SW480 (cell line): ENCODE measurements at regions not wholly inside any gene's neighbourhood (a gene's known extent, or its start where the extent isn't known, plus 50 kb on each side); places are given as distances from the start of the nearest gene placed in this dataset.

Source experiments
- DNase-seq: peaks from one replicate; pipeline ENCODE4 v3.0.0-alpha.2; 2016; ENCODE audit warnings: low spot score

GRCh38 chr4:63632858-63633257 lies 776.4 kb downstream of the TECRL start:
- no peak for DNase-seq

DNA sequence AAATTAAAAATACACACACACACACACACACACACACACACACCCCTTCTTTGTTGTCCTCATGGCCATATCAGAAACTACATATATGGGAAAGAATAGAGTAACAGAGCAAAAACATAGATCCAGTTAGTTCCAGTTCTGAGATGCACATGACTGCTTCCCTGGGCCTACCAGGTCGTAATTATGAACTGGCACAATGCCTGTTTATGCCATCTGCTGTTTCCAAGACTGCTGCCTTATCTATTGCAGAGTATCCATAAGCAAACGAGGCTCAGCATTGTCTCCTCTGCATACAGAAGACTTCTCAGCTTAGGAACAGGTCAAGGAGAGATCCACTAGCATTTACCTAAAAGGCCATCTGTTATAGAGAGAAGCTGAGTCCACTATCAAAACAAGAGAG lies 789.0 kb downstream of the TECRL start:
- DNase-seq: no peak

- DNase-seq: no peak
These were observed 789.5 kb downstream of the TECRL start for GRCh38 chr4:63619771-63620170.

- no peak for DNase-seq
These were observed 790.1 kb downstream of the TECRL start for GRCh38 chr4:63618883-63619718.

GRCh38 chr4:63607169-63607872 lies 801.9 kb downstream of the TECRL start:
- no peak for DNase-seq

DNA sequence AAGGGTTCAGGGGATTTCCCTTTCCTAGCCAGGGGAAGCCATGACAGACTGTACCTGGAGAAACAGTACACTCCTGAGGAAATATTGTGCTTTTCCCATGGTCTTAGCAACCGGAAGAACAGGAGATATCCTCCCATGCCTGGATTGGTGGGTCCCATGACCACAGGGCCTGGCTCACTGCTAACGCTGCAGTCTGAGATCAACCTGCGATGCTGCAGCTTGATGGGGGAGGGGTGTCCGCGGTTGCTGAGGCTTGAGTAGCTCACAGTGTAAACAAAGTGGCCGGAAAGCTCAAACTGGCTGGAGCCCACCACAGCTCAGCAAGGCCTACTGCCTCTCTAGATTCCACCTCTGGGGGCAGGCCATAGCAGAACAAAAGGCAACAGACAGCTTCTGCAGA lies 819.5 kb downstream of the TECRL start:
- no peak for DNase-seq

DNA sequence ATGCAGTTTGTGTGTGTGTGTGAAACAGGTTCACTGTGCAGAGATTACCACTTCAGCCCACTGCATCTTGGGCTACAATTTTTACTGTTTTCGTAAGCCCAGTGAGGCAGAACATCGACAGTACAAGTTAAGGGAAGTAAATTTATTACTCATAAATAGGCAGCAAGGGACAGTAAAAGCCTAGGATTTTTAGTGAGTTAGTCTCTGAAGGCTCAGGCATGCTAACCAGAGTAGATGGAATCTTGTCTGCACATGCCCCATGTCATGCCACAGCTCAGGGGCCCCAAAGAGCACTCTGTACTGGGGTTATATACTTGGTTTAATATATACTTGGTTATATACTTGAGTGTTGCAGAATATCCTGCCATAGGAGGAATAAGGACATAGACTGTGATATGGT lies 825.7 kb downstream of the TECRL start:
- no peak for DNase-seq

DNA sequence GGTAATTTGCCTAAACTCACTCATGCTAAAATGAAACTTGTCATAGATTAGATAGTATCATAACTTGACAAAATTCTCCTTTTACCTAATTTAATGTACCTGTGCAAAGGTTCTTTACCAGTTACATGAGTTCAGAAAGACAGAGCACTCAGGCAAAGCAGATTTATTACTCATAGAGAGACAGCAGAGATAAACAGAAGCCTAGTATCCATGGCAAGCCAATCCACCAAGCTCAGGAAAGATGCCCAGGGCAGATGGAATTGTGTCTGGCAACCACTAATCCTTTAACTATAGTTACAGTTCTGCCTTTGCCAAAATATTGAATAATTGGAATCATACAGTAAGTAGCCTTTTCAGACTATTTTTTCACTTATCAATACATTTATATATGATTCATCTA lies 826.2 kb downstream of the TECRL start:
- DNase-seq: no peak

DNA sequence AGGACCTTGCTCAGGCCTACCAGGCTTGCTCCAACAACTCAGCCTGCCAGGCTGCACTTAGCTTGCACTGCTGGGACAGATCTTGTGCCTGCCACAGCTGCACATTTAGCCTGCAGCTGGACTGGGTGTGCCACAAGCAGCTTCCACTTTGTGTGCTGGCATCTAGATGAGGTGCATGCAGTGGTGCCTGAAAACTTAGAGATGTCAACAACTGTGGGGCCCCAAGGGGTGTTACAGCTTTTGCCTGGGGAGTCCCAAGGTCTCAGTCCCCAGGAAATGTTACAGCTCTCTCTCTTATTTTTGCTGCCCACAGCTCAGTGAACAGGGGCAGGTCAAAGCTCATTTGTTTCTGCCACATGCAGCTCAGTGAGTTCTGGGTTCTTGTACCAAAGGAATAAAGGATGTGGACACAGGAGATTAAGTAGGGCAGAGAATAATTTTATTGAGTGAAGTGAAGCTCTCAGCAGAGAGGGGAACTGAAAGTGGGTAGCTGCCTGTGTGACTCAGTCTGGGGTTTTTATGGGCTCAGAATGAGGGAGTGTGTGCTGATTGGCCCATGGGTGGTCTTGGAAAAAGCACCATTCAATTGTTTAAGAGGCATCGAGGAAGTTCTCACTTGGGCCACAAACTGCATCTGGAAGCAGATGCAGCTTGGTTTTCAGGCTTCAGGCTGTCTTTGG lies 828.3 kb downstream of the TECRL start:
- DNase-seq: no peak

DNA sequence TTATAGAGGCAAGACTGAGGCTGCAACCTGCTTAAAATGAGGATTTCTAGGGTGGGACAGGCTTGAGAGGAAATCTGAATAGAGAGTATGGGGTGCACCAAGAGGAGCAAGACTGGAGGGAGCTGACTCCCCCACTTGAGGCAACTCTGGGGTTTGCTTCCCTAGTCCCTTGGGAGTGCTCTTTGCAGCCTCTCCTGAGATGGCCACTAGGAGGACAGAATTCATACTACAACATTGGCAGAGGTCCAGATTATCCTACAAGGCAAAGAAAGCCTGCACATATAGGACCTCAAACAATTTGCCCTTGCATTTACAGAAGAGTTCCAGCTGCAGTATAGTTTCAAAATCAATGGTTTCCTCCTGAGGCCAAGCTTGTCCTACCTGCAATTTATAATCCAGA lies 830.9 kb downstream of the TECRL start:
- no peak for DNase-seq

DNA sequence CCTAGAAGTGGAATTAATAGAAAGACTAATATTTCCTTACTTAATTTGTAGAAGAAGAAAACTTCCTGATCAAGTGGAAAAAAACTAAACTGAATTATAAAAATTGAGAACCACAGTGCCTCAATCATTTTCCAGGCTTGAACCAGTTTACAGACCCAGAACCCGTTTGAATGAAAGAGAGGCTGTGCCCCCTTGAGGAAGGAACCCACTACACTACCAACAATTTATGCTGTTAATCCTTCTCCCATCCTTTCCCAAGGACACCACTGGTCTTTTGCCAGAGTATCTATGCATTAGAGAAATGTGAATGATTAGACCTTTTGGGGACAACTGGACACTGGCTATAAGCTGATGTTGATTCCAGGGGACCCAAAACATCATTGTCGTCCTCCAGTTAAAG lies 842.6 kb downstream of the TECRL start:
- DNase-seq: no peak

- DNase-seq: no peak
These were observed 845.8 kb downstream of the TECRL start for GRCh38 chr4:63563288-63564014.

DNA sequence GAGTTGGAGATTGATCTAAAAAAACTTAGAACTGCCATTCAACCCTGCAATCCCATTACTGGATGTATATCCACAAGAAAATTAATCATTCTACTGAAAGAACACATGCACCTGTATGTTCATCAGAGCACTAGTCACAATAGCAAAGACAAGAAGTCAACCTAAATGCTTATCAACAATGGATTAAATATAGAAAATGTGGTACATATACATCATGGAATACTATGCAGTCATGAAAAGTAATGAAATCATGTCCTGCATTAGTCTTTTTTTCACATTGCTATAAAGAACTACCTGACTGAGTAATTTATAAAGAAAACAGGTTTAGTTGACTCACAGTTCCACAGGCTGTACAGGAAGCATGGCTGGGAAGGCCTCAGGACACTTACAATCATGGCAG lies 850.5 kb downstream of the TECRL start:
- no peak for DNase-seq

- DNase-seq: no peak
These were observed 852.9 kb downstream of the TECRL start for GRCh38 chr4:63556332-63556731.

- DNase-seq: no peak
These were observed 856.1 kb downstream of the TECRL start for GRCh38 chr4:63553123-63553522.

GRCh38 chr4:63541828-63542227 lies 867.4 kb downstream of the TECRL start:
- no peak for DNase-seq

DNA sequence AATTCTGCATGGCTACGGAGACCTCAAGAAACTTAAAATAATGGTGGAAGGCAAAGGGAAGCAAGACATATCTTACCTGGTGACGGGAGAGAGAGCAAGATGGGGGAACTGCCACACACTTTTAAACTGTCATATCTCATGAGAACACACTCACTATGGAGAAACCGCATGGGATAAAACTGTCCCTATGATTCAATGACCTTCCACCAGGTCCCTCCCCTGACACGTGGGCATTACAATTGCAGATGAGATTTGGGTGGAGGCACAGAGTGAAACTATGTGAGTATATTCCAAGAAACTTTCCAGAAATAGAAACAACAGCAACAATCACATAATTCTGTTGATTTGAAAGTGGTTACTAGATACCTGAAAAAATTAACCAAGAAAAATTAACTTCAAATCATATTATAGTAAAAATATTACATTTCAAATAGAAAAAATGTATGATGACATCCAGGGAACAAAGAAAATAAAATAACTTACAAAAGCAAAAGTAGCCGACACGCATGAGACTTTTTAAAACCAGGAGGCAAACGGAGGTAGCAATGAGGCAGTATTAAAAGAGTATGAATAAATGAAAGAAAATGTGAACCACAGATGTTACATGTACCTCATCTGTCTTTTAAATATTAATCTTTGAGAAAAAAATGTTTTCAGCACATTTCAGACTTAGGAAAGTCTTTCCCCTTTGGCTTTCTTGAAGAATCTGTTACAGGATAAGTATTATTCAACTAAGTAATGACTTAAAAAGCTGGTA lies 879.5 kb downstream of the TECRL start:
- no peak for DNase-seq

DNA sequence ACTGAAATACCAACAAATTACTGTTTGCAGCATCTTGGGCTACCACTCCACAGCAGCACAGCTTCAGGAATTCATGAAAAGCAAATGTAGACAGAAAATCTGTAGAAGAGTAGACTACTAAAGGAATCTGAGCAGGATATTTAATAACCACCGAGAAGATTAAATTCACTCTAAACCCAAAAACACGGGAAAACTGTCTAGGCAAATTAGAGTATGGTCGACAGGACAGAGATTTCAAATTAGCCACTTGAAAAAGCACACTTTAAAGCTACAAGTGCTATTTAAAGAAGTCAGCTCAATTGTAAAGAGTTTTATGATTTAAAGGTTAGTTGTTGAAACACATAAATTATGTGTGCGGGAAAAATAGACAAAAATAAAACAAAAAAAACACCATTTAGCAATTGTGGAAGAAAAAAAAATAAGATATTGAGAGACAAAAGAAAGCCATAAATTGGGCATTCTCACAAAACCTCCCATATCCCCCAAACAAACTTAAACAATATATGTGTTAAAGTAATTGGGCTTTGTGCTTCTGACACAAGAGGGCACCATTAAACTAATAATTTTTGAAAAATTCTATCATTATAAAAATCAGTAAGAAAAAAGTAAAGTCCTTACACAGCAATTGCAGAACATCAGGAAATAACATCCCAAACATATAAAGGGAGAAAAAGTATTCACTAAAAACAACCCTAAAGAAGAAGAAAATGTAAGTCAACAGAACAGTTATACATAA lies 880.8 kb downstream of the TECRL start:
- no peak for DNase-seq

- DNase-seq: no peak
These were observed 883.0 kb downstream of the TECRL start for GRCh38 chr4:63526251-63526650.

GRCh38 chr4:63524764-63525163 lies 884.5 kb downstream of the TECRL start:
- DNase-seq: no peak
